GM12891 (cell line): ENCODE measurements at regions not wholly inside any gene's neighbourhood (a gene's known extent, or its start where the extent isn't known, plus 50 kb on each side); places are given as distances from the start of the nearest gene placed in this dataset.

Experiments used
- PAX5 ChIP-seq: IDR thresholded peaks from 2 replicates; pipeline ENCODE4 v1.6.1; 2011; ENCODE audit warnings: low read length, moderate library complexity, mild to moderate bottlenecking; ENCODE audit not compliant: insufficient read depth, severe bottlenecking
- POLR2A ChIP-seq: IDR thresholded peaks from 2 replicates; pipeline ENCODE4 v1.6.1; 2011; ENCODE audit warnings: low read depth, low read length, control low read depth

DNA sequence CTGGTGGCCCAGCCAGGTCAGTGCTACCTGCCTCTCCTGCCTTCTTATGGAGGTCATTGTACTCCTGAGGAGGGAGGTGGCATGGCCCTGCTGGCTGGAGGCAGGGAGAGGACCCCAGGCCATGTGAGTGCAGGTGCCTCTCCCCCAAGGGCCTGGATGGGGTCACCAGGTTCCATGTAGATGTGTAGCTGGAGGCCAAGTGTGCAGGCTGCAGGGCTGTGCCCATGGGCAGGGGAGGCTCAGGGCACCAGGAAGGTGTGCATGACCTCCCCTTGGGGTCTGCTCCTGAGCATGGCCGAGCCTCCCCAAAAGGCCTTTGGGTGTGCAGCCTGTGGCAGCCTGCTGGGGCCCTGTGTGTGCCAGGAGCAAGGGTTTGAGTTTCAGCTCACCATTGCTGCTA, 128.1 kb upstream of the HDAC4 start:
- no peak for TF ChIP-seq POLR2A
- no peak for TF ChIP-seq PAX5
